Tibial nerve (tissue), 4 donors: ENCODE measurements at regions not wholly inside any gene's neighbourhood (a gene's known extent, or its start where the extent isn't known, plus 50 kb on each side); places are given as distances from the start of the nearest gene placed in this dataset.

Source experiments
- CTCF ChIP-seq, 5 experiments: fragments of 200-600 bp in 3 of 5; fragments of 450-650 bp in 2 of 5; sonication (generic) in 3 of 5; IDR thresholded peaks; one replicate each; pipeline ENCODE4 v1.5.1; 2016 to 2019; ENCODE audit warnings: antibody characterized with exemption in 5 of 5, mild to moderate bottlenecking in 3 of 5, moderate library complexity in 2 of 5
- EP300 ChIP-seq, 2 donors: sonication (generic); formaldehyde crosslinking; IDR thresholded peaks; one replicate each; pipeline ENCODE4 v1.6.1; 2017; ENCODE audit warnings: antibody characterized with exemption in 2 of 2, mild to moderate bottlenecking in 1 of 2
- POLR2A ChIP-seq, 2 donors: fragments of 450-650 bp; IDR thresholded peaks; one replicate each; pipeline ENCODE4 v1.6.1; 2017; ENCODE audit warnings: antibody characterized with exemption in 2 of 2, mild to moderate bottlenecking in 2 of 2, moderate library complexity in 2 of 2

- TF ChIP-seq CTCF (IDR thresholded peaks at IDR 0.05) (no peak), POLR2A (IDR thresholded peaks at IDR 0.05) (no peak), EP300 (IDR thresholded peaks at IDR 0.05) (no peak)
Measured at GRCh38 chr2:223294756-223295155, 242.8 kb downstream of the KCNE4 start.
